HepG2 (cell line): ENCODE measurements at regions not wholly inside any gene's neighbourhood (a gene's known extent, or its start where the extent isn't known, plus 50 kb on each side); places are given as distances from the start of the nearest gene placed in this dataset.

Experiments
- ATAC-seq: fragments of 200-7000 bp; cut with Tn5 transposase; 3 replicates; pipeline ENCODE4 v1.9.1; 2020; ENCODE audit warnings: mild to moderate bottlenecking, moderate library complexity
- BruUV-seq: library from RNA; stranded (reverse); fragments of 400-500 nt; replicated peaks from 2 replicates; lab custom pipeline; 2021; lab: Mats Ljungman, UMichigan
- CTCF ChIA-PET: fragments of 300-600 bp; formaldehyde crosslinking; extraction: SDS; loops from one replicate; lab custom pipeline; 2021; ENCODE audit warnings: low total read pairs, inconsistent platforms, low intra/inter-chr PET ratio; lab: Yijun Ruan, JAX
- POLR2A ChIA-PET: fragments of 350-600 bp; sonication (Branson Sonifier 250); formaldehyde crosslinking; loops from one replicate; lab custom pipeline; 2020; ENCODE audit warnings: antibody characterized with exemption, inconsistent platforms; lab: Yijun Ruan, JAX
- DNase-seq: peaks from one replicate; pipeline ENCODE4 v3.0.0-alpha.2; 2015; ENCODE audit warnings: low spot score
- FAIRE-seq: peaks from 3 replicates; lab custom pipeline; 2011; peaks lifted over from hg19 to GRCh38; lab: Jason Lieb, UNC
- H2AFZ ChIP-seq: one replicate; pipeline ENCODE4 v1.6.1; 2011; ENCODE audit warnings: low read length, inconsistent platforms
- H3K27ac ChIP-seq: fragments of 300-600 bp; 3 replicates; pipeline ENCODE4 v1.8.0; 2011; ENCODE audit warnings: mixed run types, mild to moderate bottlenecking, mixed read lengths, low read length, inconsistent platforms; ENCODE audit not compliant: insufficient read depth; ENCODE audit errors: extremely low read length
- H3K27me3 ChIP-seq, 2 experiments: fragments of 200-600 bp in 1 of 2; 2 replicates in 1 of 2; 3 replicates in 1 of 2; pipeline versions ENCODE4 v1.6.0 to v1.8.0; 2011; ENCODE audit warnings: low read length in 2 of 2, mild to moderate bottlenecking in 2 of 2, moderate library complexity in 2 of 2, inconsistent platforms in 1 of 2; ENCODE audit not compliant: insufficient read depth in 2 of 2, control insufficient read depth in 1 of 2
- H3K36me3 ChIP-seq, 2 experiments: fragments of 200-600 bp in 1 of 2; replicated peaks in 1 of 2; 2 replicates in 1 of 2; 3 replicates in 1 of 2; pipeline versions ENCODE4 v1.5.1 to v1.8.0; 2011; ENCODE audit warnings: low read length in 2 of 2, inconsistent platforms in 1 of 2; ENCODE audit not compliant: insufficient read depth in 2 of 2, control insufficient read depth in 1 of 2
- H3K4me1 ChIP-seq: 2 replicates; pipeline ENCODE4 v1.5.1; 2012; ENCODE audit warnings: low read length, inconsistent platforms; ENCODE audit not compliant: insufficient read depth
- H3K4me2 ChIP-seq: 2 replicates; pipeline ENCODE4 v1.6.0; 2011; ENCODE audit warnings: low read depth, low read length, inconsistent platforms
- H3K4me3 ChIP-seq, 3 experiments: fragments of 200-600 bp in 1 of 3; sonication (generic), shearing (Covaris generic) in 1 of 3; replicated peaks in 1 of 3; 2 replicates each; pipeline ENCODE4 v1.5.1; 2011 to 2016; ENCODE audit warnings: low read length in 3 of 3, inconsistent platforms in 2 of 3, low read depth in 2 of 3, mild to moderate bottlenecking in 2 of 3, control low read depth in 1 of 3, mixed read lengths in 1 of 3; ENCODE audit not compliant: insufficient read depth in 1 of 3
- H3K79me2 ChIP-seq: one replicate; pipeline ENCODE4 v1.6.1; 2011; ENCODE audit warnings: low read length, inconsistent platforms; ENCODE audit not compliant: insufficient read depth
- H3K9ac ChIP-seq: 2 replicates; pipeline ENCODE4 v1.6.0; 2011; ENCODE audit warnings: mild to moderate bottlenecking, low read depth, low read length, inconsistent platforms; ENCODE audit not compliant: insufficient read depth
- H3K9me3 ChIP-seq: 2 replicates; pipeline ENCODE4 v1.5.1; 2012; ENCODE audit warnings: mild to moderate bottlenecking, low read length
- H4K20me1 ChIP-seq: 2 replicates; pipeline ENCODE4 v1.6.0; 2011; ENCODE audit warnings: inconsistent platforms, mild to moderate bottlenecking, low read length, moderate library complexity; ENCODE audit not compliant: insufficient read depth
- EP300 ChIP-seq, 3 experiments: sonication (generic) in 1 of 3; formaldehyde crosslinking in 1 of 3; IDR thresholded peaks; 2 replicates each; pipeline versions ENCODE4 v1.5.1 to v1.6.1; 2011 to 2020; ENCODE audit warnings: low read depth in 2 of 3, low read length in 2 of 3, borderline replicate concordance in 1 of 3, improper control_type of control experiment in 1 of 3, mild to moderate bottlenecking in 1 of 3, missing genetic modification reagents in 1 of 3, moderate library complexity in 1 of 3
- HNRNPUL1 ChIP-seq: fragments of 200-400 bp; formaldehyde crosslinking; IDR thresholded peaks from 2 replicates; pipeline ENCODE4 v1.6.1; 2017; ENCODE audit warnings: low read depth, mild to moderate bottlenecking, low read length, moderate library complexity
- ZFP37 ChIP-seq: sonication (generic); formaldehyde crosslinking; IDR thresholded peaks from 2 replicates; pipeline ENCODE4 v1.4.0; 2020; ENCODE audit warnings: missing genetic modification reagents, borderline replicate concordance
- ZNF101 ChIP-seq: sonication (generic); formaldehyde crosslinking; IDR thresholded peaks from 2 replicates; pipeline ENCODE4 v1.4.0; 2020; ENCODE audit warnings: mild to moderate bottlenecking, low read depth, missing genetic modification reagents, borderline replicate concordance
- ZNF850 ChIP-seq: sonication (generic); formaldehyde crosslinking; conservative IDR thresholded peaks from 2 replicates; pipeline ENCODE4 v1.9.0; 2021; ENCODE audit warnings: mild to moderate bottlenecking, missing genetic modification reagents
- WGBS: methylation state at CpG from one replicate; pipeline ENCODE4 v1.1.6; 2017; ENCODE audit warnings: low lambda C conversion rate; 5-methylcytosine and 5-hydroxymethylcytosine counted together
- in situ Hi-C: cut with HindIII; loops from 2 replicates; pipeline ENCODE4 v1.10.0; 2017; ENCODE audit warnings: low pct_unique_long_range_greater_than_20kb; ENCODE audit not compliant: extremely low pct_ligation_motif_present
- intact Hi-C: fragments of 100-400 bp; cut with micrococcal nuclease; formaldehyde crosslinking; loops from one replicate; pipeline ENCODE4 v1.10.0; 2022; ENCODE audit not compliant: unreplicated experiment
- TF ChIP-seq, protein P1 (sequence below): sonication (generic); formaldehyde crosslinking; IDR thresholded peaks from 2 replicates; pipeline ENCODE4 v1.5.0; 2020; ENCODE audit warnings: mild to moderate bottlenecking, missing genetic modification reagents, borderline replicate concordance
- TF ChIP-seq, protein P2 (sequence below): IDR thresholded peaks from 2 replicates; pipeline ENCODE4 v1.6.1; 2016; ENCODE audit warnings: missing compliant biosample characterization, missing genetic modification reagents, borderline replicate concordance

DNA sequence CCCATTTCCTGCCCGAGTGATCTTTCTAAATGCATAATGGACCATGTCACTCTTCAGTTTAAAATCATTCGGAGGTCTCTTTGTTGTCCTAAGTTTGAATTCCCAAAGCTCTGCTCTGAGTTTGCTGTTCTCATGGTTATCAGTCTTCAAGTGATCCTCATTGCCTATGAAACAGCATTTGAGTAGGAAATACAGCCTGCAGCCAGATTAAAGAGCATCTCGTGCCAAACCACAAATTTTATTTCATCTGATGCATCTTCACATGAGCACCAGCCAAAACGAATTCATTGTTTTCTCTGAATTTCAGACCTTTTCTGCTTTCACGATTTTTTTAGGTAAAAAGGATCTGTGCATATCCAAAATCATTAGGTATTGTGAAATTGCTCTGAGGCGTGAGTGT is 299.6 kb downstream of the TDRD3 start:
- Histone ChIP-seq H3K9me3 (no peaks in the 10 kb centered on the region), H3K9ac (no peak overlapping the region), H4K20me1 (no peaks in the 10 kb centered on the region), H3K4me1 (no peaks in the 10 kb centered on the region), H3K79me2 (no peaks in the 10 kb centered on the region), H3K27me3 (no peaks in the 10 kb centered on the region; a peak in 1 of 5 replicates), H3K4me3 (no peak overlapping the region), H3K4me2 (no peak overlapping the region), H3K27ac (no peak overlapping the region), H2AFZ (no peak overlapping the region), H3K36me3 (no peaks in the 10 kb centered on the region)
- TF ChIP-seq HNRNPUL1, result no peak
- no peak for TF ChIP-seq ZNF101 (CRISPR knock-in tag)
- no peak for TF ChIP-seq ZFP37
- 6% methylated on average over 6 of the region's 6 CpGs for WGBS
- POLR2A ChIA-PET, result no interaction called here
- DNase-seq (no peak), FAIRE-seq (no peak), ATAC-seq (no peak)
- CTCF ChIA-PET, result no interaction called here
- BruUV-seq, result no TSS peak
- in situ Hi-C loops (no loop called here), intact Hi-C loops (no loop called here)

DNA sequence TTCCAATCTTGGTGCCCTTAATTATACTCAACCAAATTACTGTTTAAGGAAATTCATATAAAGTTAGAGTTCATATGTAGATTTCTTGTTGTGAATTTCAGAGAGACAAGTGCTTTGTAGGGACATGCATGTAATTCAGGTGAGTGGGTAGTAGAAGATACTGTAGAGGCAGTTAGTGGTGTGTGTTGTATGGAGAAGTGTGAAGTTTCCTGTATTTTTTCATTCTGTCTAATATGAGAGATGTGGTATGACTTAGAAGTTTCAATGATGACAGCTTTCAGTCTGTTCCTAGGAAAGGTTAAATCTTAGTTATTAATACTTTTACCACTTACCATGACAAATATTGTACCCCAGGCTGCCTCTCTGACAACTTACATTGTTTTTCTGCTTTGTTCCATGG is 294.2 kb downstream of the TDRD3 start:
- Histone ChIP-seq H3K4me3 (no peak overlapping the region), H3K36me3 (no peaks in the 10 kb centered on the region), H4K20me1 (no peaks in the 10 kb centered on the region), H3K79me2 (no peaks in the 10 kb centered on the region), H2AFZ (no peak overlapping the region), H3K4me1 (no peaks in the 10 kb centered on the region), H3K9ac (no peak overlapping the region), H3K27me3 (no peaks in the 10 kb centered on the region; a peak in 1 of 5 replicates), H3K9me3 (no peaks in the 10 kb centered on the region), H3K4me2 (no peak overlapping the region), H3K27ac (no peak overlapping the region)
- CTCF ChIA-PET, result no interaction called here
- intact Hi-C loops (no loop called here), in situ Hi-C loops (no loop called here)
- no peak for ATAC-seq
- DNase-seq, result no peak
- no TSS peak for BruUV-seq
- POLR2A ChIA-PET, result no interaction called here
- FAIRE-seq, result no peak
- TF ChIP-seq, protein P1, sequence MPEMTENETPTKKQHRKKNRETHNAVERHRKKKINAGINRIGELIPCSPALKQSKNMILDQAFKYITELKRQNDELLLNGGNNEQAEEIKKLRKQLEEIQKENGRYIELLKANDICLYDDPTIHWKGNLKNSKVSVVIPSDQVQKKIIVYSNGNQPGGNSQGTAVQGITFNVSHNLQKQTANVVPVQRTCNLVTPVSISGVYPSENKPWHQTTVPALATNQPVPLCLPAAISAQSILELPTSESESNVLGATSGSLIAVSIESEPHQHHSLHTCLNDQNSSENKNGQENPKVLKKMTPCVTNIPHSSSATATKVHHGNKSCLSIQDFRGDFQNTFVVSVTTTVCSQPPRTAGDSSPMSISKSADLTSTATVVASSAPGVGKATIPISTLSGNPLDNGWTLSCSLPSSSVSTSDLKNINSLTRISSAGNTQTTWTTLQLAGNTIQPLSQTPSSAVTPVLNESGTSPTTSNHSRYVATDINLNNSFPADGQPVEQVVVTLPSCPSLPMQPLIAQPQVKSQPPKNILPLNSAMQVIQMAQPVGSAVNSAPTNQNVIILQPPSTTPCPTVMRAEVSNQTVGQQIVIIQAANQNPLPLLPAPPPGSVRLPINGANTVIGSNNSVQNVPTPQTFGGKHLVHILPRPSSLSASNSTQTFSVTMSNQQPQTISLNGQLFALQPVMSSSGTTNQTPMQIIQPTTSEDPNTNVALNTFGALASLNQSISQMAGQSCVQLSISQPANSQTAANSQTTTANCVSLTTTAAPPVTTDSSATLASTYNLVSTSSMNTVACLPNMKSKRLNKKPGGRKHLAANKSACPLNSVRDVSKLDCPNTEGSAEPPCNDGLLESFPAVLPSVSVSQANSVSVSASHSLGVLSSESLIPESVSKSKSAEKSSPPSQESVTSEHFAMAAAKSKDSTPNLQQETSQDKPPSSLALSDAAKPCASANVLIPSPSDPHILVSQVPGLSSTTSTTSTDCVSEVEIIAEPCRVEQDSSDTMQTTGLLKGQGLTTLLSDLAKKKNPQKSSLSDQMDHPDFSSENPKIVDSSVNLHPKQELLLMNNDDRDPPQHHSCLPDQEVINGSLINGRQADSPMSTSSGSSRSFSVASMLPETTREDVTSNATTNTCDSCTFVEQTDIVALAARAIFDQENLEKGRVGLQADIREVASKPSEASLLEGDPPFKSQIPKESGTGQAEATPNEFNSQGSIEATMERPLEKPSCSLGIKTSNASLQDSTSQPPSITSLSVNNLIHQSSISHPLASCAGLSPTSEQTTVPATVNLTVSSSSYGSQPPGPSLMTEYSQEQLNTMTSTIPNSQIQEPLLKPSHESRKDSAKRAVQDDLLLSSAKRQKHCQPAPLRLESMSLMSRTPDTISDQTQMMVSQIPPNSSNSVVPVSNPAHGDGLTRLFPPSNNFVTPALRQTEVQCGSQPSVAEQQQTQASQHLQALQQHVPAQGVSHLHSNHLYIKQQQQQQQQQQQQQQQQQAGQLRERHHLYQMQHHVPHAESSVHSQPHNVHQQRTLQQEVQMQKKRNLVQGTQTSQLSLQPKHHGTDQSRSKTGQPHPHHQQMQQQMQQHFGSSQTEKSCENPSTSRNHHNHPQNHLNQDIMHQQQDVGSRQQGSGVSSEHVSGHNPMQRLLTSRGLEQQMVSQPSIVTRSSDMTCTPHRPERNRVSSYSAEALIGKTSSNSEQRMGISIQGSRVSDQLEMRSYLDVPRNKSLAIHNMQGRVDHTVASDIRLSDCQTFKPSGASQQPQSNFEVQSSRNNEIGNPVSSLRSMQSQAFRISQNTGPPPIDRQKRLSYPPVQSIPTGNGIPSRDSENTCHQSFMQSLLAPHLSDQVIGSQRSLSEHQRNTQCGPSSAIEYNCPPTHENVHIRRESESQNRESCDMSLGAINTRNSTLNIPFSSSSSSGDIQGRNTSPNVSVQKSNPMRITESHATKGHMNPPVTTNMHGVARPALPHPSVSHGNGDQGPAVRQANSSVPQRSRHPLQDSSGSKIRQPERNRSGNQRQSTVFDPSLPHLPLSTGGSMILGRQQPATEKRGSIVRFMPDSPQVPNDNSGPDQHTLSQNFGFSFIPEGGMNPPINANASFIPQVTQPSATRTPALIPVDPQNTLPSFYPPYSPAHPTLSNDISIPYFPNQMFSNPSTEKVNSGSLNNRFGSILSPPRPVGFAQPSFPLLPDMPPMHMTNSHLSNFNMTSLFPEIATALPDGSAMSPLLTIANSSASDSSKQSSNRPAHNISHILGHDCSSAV (CRISPR knock-in tag), result no peak
- no peak for TF ChIP-seq EP300 (IDR thresholded peaks at IDR 0.05; ENCODE audit: low read depth in 2 of 2, low read length in 2 of 2)
- TF ChIP-seq EP300 (CRISPR knock-in tag; IDR thresholded peaks at IDR 0.05; ENCODE audit: borderline replicate concordance), result no peak
- TF ChIP-seq ZNF850 (CRISPR knock-in tag), result no peak
- TF ChIP-seq, protein P2, sequence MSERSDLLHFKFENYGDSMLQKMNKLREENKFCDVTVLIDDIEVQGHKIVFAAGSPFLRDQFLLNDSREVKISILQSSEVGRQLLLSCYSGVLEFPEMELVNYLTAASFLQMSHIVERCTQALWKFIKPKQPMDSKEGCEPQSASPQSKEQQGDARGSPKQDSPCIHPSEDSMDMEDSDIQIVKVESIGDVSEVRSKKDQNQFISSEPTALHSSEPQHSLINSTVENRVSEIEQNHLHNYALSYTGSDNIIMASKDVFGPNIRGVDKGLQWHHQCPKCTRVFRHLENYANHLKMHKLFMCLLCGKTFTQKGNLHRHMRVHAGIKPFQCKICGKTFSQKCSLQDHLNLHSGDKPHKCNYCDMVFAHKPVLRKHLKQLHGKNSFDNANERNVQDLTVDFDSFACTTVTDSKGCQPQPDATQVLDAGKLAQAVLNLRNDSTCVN (CRISPR knock-in tag), result no peak
